GM20000 (cell line): ENCODE measurements at regions not wholly inside any gene's neighbourhood (a gene's known extent, or its start where the extent isn't known, plus 50 kb on each side); places are given as distances from the start of the nearest gene placed in this dataset.

ENCODE experiments used
- DNase-seq: peaks from one replicate; pipeline ENCODE4 v3.0.0; 2012; ENCODE audit warnings: low spot score
- CTCF ChIP-seq: IDR thresholded peaks from 2 replicates; pipeline ENCODE4 v1.5.1; 2012; ENCODE audit warnings: mild to moderate bottlenecking, control low read depth; ENCODE audit errors: extremely low read depth, missing control alignments

GRCh38 chr1:185501099-185501498 lies 184.1 kb upstream of the IVNS1ABP start:
- no peak for DNase-seq
- TF ChIP-seq CTCF: no peak

GRCh38 chr1:185500001-185500626 lies 183.1 kb upstream of the IVNS1ABP start:
- no peak for DNase-seq
- no peak for TF ChIP-seq CTCF

- TF ChIP-seq CTCF: no peak
- DNase-seq: no peak
These were observed 181.2 kb upstream of the IVNS1ABP start for GRCh38 chr1:185498207-185498606.

- no peak for DNase-seq
- TF ChIP-seq CTCF: no peak
These were observed 180.1 kb upstream of the IVNS1ABP start for GRCh38 chr1:185497177-185497576.

GRCh38 chr1:185495898-185496297 lies 178.9 kb upstream of the IVNS1ABP start:
- no peak for TF ChIP-seq CTCF
- no peak for DNase-seq

- TF ChIP-seq CTCF: no peak
- DNase-seq: no peak
These were observed 178.0 kb upstream of the IVNS1ABP start for GRCh38 chr1:185495007-185495406.

- no peak for DNase-seq
- no peak for TF ChIP-seq CTCF
These were observed 175.2 kb upstream of the IVNS1ABP start for GRCh38 chr1:185492089-185492825.
